Middle frontal gyrus (tissue), 1 donor: ENCODE measurements at regions not wholly inside any gene's neighbourhood (a gene's known extent, or its start where the extent isn't known, plus 50 kb on each side); places are given as distances from the start of the nearest gene placed in this dataset.

Experiments used
- DNase-seq: peaks from one replicate; pipeline ENCODE4 v3.0.0-alpha.2; 2015; ENCODE audit warnings: low spot score; ENCODE audit errors: extremely low spot score

DNA sequence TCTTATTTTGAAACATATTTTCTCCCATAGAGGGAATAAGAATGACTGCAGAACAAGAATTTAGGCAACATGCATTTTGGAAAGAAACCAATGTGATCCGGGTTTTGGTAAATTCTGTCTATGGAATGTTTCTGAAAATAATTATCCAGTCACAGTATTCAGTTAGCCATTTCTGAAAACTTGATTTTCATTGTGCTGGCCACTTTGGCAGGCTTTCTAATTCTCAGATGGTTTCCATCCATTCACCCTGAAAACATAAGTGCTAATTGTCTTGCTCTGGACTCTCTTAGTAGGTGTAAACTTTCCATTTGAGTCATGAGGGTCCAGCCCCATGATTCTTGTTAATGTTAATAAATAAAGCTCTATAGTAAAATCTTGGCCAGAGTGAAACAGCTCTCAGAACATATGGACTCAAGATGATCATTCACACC is 176.5 kb downstream of the RBM43 start:
- no peak for DNase-seq

DNA sequence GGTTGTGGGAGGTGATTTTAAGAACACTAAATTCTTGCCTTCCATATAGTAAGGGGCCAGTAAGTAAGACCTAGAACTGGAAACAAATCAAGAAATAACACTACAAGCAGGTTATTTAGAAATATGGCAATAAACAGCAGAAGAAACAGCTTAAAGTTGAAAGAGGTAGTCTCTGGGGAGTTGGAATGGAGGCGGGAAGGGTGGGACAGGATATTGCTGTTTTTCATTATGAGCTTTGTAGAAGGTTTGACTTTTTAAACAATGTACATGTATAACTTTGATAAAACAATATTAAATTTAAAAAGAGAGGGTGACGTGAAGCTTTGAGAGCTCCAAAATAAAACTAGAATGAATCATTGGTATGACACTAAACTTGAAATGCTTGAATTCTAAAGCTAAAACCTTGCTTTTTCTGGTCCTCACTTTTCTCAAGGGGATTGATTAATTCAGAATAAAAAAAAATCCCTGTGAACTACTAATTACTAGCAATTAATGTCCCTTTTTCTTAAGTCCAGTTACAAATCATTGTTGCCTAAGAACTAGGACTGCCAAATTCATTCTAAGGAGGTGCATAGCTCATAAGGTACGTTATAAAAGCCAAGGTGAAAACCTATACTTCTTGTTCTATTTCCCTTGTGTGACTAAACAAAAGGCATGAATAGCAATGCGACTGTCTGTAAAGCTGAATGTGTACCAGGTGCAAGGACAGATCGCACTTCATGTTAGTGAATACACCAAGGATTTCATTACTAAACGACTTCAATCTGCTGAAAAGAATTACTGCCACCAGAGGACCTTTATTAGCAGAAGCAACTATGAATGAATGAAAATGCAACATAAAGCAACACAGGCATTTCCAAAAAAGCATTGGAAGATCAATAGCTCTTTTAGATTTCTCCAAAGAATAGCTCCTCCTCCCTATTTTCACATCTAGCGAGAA is 177.5 kb downstream of the RBM43 start:
- DNase-seq: no peak

DNA sequence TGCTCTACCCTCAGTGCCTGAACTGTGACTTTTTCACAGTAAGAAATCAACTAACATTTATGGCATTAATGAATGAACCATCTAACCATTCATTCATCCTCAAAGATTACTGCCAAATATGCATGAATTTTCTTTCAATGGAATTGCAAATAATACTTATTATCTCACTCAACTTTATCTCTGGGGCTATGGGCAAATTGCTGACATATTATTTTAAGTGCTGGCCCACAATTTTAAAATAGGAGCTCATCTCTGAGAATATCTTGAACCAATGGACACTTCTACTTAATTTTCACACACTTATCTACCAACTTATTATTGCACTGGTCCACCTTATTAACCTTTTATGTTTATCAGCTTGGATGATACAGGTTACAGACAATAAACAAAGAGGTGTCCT is 182.8 kb downstream of the RBM43 start:
- DNase-seq: no peak

DNA sequence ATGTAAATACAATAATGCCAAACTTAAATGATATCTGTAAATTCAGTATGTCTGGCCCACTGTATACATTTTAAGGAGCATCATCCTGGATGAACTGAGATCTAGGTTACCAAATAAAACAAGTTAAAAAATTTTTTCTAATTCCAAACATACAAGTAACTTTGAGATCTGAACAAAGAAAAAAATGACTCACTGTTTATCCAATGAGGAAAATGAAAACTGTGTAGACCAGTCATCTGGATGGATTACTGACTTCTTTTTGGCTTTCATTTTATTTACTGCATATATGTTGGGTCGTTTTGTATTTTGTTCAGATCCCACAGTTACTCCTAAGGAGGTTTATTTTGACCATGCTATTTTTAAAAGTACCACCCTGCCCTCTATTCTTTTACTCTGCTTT is 189.8 kb downstream of the RBM43 start:
- DNase-seq: no peak

DNA sequence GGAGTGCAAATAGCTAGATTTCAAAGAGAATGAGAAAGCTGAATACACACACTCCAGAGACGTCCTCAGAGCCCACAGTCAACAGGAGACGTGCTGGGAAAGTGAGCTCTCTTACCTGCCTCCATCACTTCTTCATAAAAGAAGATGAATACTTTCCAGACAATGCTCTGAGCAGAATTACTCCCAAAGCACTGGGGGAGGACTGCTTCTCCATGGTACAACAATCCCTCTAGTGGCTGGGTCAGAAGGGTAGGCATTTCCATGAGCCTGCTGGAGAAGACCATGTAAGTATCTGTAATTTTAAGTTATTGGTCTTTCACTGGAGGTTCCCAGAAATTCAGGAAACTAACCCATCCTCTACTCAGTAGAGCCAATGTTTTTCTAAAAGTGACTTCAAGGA is 190.3 kb downstream of the RBM43 start:
- DNase-seq: no peak

DNA sequence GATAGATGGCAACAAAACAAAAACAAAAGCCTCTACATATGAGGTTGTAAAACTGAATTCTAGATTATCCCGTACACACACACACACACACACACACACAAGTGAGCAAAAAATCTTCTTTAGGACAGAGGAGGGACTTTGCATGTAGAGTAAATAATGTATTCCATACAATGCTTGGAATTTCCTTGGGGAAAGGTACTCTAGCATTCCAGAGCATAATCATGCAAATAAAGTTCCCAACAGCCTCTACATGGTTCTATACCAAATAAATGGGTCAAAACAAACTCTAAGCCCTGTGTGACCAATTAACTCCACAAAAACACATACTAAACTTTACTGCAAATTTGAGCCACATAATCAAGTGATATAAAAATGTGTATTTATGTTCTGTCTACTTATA is 191.4 kb downstream of the RBM43 start:
- DNase-seq: no peak

DNA sequence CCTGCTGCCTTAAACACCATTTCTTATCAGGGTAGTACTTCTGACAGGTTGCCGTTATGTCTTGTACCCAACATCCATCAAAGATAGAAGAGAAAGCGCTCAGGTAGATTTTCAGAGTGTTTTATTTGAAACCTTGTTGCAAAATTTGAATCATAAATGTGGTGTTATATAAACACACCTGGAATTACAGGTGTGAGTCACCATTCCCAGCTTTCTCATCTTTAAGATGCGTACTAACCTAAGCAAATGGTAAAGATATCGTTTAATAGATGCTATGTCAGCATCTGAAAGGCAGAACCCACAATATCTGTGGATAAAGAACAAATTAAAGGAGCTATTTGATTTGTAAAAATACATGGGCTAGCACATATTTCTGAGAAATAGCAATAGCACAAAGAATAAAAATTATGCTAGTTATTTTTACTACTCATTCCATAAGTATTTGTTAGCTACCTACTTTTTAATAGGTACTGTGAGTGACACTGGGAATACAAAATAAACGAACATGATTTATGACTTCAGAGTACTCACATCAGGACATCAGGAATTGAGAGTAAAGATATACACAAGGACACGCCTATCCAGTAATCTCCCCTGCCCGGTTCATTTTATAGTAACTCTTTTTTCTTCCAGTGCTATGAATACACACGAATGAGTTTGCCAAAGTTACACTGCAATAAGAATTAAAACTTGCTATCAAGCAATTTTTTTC is 193.8 kb downstream of the RBM43 start:
- DNase-seq: no peak

DNA sequence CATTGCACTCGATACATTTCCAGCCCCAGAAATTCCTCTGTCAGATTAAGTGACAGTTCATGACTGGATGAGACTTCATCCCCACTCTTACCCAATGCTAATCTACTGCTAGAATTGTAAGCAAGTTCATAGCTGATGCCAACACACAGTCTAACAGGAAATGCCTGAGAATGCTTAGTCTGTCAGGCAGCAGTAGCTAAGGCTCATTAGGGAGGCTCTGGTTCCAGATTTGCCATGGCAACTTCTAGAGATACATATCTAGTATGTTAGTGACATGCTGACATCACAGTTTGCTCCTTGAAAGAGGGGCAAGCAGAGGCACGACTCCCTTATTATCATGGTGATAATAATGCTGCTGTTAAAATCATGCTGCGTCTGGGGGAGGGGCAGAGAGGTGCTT is 198.4 kb downstream of the RBM43 start:
- no peak for DNase-seq

DNA sequence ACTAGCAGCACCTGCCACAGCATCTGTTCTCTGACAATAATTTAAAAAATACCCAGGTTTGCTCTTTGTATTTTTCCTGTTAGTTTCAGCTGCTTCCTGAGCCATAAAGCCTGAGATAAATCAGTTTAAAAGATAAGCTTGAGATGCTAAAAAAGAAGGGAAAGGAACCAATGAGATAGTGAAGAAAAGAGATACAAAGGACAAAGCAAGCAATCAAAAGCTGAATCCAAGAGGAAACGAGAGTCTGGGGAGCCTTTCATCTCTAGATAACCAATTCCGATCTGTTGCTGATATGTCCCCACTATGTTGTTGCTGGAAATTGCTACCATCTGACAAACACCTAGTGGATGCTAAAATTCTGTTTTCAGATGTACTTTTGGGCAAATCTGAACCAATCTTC is 201.4 kb downstream of the RBM43 start:
- no peak for DNase-seq

DNA sequence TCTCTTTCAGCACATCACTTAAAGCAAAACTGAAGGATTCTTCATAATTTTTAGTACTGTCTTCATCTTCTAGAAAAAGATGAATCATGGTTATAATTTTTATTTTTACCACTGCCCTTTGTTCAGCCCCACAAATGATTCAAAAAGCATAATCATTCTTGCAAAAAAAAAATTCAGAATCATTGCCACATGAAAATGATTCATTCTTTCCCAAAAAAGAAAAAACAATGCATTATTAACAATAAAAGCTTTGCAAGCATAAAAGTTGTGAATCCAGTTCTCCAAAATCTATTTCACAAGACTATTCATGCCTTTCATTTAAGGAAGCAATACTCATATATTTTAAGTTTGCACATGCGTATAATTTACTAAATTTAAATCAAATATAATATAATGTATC is 204.8 kb downstream of the RBM43 start:
- no peak for DNase-seq

DNA sequence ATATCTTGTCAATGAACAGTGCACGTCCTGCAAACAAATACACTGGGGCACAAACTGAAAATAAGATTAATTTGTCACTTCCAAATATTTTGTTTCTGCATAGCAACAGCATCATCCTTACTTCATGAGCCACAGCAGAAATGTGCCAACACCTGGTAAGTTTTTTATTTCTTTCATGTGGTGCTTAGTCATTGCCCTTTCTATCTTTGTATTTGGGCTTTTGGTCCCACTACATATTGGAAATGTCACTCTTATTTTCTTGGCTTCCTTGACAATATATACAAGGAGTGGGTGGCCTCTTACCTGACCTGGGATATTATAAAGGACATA is 208.0 kb downstream of the RBM43 start:
- no peak for DNase-seq

DNA sequence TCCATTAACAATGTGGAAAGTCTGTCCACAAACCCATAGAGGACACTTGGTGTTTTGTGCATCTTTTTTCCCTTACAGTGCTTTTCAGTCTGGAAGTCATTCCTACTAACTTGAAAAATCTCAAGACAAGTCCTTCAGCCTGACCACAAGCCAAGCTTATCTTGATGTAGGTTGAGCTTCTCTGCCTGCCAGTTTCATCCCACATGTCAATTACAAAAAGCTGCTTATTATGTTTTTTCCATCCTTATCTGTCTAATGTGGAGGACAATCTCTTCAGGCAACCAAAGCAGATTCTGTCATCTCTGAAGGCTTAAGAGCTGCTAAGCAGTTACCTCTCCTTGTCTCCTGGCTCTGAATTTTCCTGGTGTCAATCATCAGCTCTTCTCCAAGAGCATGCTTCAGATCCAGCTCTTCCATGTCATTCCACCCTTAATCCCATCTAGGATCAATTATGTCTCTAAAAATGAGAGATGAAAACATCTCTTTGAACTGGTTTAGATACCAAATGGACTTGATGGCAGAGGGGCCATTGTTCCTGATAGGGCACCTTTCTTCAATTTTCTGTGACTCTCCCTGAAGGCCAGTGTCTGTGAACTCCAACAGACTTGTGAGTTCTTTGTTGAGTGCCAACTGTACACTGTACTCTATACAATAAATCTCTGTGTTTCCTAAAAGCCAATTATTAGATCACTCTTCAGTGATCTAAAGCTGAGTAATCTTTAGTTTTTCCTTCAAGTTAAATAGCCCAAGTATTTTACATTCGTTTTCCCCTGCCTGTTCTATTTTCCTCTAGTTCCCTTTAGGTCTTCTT is 208.6 kb downstream of the RBM43 start:
- DNase-seq: no peak

DNA sequence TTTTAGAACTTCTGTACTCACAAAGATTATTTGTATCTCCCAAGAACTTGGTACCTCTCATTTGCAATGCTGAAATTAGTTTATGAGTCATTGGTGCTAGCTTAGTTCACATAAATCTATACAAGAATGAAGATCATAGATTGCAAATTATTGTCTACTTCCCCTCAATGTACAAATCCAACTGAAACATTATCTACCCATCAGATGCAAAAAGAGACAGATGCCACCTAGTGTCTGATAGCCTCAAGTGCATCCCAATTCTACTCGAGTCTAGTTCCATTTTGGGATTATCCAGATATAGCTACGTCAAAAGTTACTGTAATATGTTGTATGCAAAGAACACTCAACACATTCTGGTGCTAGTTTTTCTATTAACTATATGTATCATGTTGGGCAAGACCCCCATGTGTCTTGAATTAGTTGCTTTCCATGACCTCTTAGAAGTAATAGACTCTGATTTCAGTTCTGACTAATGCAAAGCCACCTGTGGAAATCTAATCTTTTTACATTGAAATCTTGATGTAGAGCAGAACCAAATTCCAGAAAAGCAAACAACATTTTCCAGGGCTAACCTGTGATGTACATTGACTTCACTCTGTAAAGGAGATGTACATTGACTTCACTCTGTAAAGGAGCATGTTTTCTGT is 210.0 kb downstream of the RBM43 start:
- DNase-seq: peak; percentile 34

DNA sequence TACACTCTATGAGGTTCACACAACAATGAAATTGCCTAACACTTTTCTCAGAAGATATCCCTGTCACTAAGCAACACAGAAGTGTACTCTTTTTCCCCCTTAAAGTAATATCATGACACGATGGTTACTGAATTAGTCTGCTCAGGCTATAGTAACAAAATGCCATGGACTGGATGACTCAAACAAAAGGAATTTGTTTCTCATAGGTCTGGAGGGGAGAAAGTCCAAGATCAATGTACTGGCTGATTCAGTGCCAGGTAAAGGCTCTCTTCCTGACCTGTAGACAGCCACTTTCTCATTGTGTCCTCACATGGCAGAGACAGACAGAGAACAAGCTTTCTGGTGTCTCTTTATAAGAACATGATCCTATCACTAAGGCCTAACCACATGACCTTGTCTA is 211.9 kb downstream of the RBM43 start:
- no peak for DNase-seq

DNA sequence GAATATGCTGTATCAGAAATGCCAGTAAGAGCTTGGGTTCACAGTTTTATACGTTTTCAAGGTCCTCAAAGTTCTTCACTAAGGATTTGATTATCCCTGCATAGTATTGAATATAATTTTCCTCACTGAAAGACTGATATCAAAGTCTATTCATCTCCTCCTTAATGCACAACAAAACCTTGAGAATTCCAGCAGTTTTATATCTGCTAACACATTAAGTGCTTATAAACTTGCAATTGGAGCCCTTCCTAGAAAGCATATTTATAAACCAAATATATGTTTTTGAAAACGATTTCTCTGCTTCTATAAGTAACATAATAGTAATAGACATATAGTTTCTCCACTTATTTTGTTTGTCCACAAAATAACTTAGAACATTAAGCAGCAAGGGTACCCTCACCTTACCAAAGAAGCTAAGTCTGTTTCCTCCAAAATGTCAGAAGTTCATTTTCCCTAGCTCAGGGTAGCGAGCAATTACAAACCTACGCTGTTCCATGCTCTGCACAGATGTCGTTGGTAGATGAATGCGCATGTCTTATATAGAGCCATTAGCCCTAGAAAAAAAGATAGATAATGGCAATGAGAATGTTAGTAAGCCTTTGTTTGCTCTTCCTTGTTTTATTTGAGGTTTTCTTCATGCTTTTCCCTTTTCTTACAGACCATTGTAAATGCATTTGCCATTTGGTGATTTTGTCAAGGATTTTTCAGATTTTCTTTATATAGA is 213.2 kb downstream of the RBM43 start:
- no peak for DNase-seq

DNA sequence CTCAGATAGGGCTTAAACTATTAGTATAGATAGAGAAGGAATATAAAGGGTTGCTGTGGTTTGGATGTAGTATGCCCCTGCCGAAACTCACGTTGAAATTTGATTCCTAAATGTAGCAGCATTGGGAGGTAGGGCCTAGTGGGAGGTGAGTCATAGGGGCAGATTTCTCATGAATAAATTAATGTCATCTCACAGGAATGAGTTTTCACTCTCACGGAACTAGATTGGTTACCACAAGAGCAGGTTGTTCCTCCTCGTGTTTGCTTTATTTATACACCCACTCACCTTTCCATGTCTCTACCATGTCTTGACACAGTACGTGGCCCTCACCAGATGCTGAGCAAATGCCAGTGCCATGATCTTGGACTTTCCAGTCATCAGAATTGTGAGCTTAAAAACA is 218.2 kb downstream of the RBM43 start:
- no peak for DNase-seq

DNA sequence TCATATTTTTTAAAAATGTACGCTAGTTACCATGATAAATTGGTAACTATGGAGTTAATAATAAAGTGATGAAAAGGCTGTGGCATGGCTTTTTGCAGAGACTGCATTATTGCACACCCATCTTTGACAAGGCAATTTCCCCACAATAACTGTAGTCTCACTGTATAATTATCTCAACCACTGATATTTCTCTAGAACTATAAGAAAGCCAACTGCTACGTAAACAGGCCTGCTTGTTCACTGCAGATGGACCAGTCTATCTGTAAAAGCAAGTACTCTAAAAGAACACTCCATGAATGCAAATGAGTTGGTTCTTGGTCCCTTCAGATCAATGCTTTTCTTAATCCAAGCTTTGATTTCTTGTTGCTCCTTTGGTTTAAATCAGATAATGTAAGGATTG is 218.7 kb downstream of the RBM43 start:
- DNase-seq: no peak

DNA sequence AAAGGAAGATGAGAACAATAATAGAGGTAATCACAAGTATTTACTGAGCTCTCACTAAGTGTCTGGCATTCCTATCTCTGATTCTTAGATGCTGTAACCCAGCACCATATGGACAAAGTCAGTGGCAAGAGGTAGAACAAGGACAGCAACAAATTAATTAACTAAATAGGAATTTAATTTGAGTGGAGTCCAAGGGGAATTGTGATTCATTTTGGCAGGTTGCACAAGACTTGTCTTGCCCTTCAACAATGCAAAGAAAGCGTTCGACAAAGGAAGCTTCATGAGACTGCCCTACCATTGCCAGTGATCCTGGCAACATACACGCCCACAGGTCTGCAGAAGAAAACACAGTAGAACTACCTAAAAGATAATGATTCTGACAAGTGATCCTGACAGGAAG is 221.6 kb downstream of the RBM43 start:
- no peak for DNase-seq

DNA sequence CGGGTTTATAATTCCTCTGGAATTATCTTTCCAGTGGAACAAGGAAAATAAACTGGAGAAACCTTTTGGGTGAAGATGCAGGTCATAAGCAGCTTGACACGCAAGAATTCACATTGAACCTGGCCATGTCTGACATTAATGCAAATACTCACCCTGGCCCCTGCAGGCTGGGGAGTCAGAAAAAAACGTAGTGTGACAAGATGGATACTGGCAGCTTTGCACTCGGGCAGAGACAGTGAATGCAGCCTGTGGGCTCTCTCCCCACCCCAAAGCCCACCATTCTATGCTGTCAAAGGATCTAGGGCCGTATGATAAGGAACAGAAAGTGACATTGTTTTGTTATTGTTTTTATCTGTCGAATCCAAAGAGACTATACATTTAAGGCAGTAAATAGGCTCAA is 223.1 kb downstream of the RBM43 start:
- no peak for DNase-seq

DNA sequence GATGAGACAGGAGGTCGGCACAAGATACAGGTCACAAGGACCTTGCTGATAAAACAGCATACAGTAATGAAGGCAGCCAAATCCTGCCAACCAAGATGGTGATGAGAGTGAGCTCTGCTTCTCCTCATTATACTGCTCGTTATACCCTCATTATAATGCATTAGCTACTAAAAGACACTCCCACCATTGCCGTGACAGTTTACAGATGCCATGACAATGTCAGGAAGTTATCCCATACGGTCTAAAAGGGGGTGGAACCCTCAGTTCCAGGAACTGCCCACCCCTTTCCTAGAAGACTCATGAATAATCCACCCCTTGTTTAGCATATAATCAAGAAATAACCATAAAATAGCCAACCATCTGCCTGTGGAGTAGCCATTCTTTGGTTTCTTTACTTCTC is 224.2 kb downstream of the RBM43 start:
- no peak for DNase-seq
